GM18519 (cell line): ENCODE measurements at regions not wholly inside any gene's neighbourhood (a gene's known extent, or its start where the extent isn't known, plus 50 kb on each side); places are given as distances from the start of the nearest gene placed in this dataset.

Source experiments
- ATAC-seq: cut with Tn5 transposase; IDR thresholded peaks from one replicate; pipeline ENCODE4 v1.9.1; 2021; ENCODE audit warnings: mild to moderate bottlenecking, moderate library complexity; ENCODE audit not compliant: unreplicated experiment, low FRiP score

- no peak for ATAC-seq
Observed at GRCh38 chr2:199136242-199136641, 321.5 kb downstream of the SATB2 start.

GRCh38 chr2:199131876-199132275 is 325.9 kb downstream of the SATB2 start:
- ATAC-seq: no peak

- ATAC-seq: no peak
Observed at GRCh38 chr2:199131136-199131655, 326.5 kb downstream of the SATB2 start.

- ATAC-seq: no peak
Observed at GRCh38 chr2:199130501-199130900, 327.2 kb downstream of the SATB2 start.

GRCh38 chr2:199128476-199129229 is 329.1 kb downstream of the SATB2 start:
- ATAC-seq: no peak

GRCh38 chr2:199119796-199120195 is 337.9 kb downstream of the SATB2 start:
- no peak for ATAC-seq

GRCh38 chr2:199118673-199119112 is 339.0 kb downstream of the SATB2 start:
- ATAC-seq: no peak

GRCh38 chr2:199115169-199115568 is 342.6 kb downstream of the SATB2 start:
- ATAC-seq: no peak

GRCh38 chr2:199113111-199113510 is 344.6 kb downstream of the SATB2 start:
- ATAC-seq: no peak

GRCh38 chr2:199111458-199111857 is 346.3 kb downstream of the SATB2 start:
- no peak for ATAC-seq

- no peak for ATAC-seq
Observed at GRCh38 chr2:199108056-199108455, 349.7 kb downstream of the SATB2 start.

- ATAC-seq: no peak
Observed at GRCh38 chr2:199105826-199106225, 351.9 kb downstream of the SATB2 start.

GRCh38 chr2:199101487-199101886 is 356.3 kb downstream of the SATB2 start:
- no peak for ATAC-seq

- ATAC-seq: no peak
Observed at GRCh38 chr2:199100326-199101110, 357.2 kb downstream of the SATB2 start.

- ATAC-seq: no peak
Observed at GRCh38 chr2:199092419-199092818, 365.3 kb downstream of the SATB2 start.

- no peak for ATAC-seq
Observed at GRCh38 chr2:199085261-199085660, 372.5 kb downstream of the SATB2 start.

- ATAC-seq: no peak
Observed at GRCh38 chr2:199070322-199070949, 387.3 kb downstream of the SATB2 start.

- no peak for ATAC-seq
Observed at GRCh38 chr2:199064201-199064600, 393.5 kb downstream of the SATB2 start.

- no peak for ATAC-seq
Observed at GRCh38 chr2:199057936-199058335, 399.8 kb downstream of the SATB2 start.

- no peak for ATAC-seq
Observed at GRCh38 chr2:199055336-199055735, 402.4 kb downstream of the SATB2 start.
